ENCODE measurements at regions not wholly inside any gene's neighbourhood (a gene's known extent, or its start where the extent isn't known, plus 50 kb on each side); places are given as distances from the start of the nearest gene placed in this dataset.

DNA sequence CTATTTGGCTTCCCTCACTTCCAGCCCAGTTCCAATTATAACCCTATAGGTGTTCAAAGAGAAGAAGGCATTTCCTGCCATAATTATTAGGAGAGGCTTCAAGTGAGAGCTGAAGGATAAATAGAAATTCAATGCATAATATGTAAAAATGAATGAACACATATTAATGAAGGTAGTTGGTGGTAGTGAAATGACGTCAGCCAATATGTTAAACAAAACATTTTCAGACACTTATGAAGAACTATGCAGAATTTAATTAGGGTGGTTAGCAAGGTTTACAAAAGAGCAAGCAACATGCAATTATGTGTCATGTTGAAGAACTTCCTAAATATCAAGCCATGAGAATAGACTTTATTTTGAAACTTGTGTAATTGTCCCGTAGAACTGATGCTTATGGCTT is 858.8 kb upstream of the DDX18 start (continued):
- TF ChIP-seq, protein P1, sequence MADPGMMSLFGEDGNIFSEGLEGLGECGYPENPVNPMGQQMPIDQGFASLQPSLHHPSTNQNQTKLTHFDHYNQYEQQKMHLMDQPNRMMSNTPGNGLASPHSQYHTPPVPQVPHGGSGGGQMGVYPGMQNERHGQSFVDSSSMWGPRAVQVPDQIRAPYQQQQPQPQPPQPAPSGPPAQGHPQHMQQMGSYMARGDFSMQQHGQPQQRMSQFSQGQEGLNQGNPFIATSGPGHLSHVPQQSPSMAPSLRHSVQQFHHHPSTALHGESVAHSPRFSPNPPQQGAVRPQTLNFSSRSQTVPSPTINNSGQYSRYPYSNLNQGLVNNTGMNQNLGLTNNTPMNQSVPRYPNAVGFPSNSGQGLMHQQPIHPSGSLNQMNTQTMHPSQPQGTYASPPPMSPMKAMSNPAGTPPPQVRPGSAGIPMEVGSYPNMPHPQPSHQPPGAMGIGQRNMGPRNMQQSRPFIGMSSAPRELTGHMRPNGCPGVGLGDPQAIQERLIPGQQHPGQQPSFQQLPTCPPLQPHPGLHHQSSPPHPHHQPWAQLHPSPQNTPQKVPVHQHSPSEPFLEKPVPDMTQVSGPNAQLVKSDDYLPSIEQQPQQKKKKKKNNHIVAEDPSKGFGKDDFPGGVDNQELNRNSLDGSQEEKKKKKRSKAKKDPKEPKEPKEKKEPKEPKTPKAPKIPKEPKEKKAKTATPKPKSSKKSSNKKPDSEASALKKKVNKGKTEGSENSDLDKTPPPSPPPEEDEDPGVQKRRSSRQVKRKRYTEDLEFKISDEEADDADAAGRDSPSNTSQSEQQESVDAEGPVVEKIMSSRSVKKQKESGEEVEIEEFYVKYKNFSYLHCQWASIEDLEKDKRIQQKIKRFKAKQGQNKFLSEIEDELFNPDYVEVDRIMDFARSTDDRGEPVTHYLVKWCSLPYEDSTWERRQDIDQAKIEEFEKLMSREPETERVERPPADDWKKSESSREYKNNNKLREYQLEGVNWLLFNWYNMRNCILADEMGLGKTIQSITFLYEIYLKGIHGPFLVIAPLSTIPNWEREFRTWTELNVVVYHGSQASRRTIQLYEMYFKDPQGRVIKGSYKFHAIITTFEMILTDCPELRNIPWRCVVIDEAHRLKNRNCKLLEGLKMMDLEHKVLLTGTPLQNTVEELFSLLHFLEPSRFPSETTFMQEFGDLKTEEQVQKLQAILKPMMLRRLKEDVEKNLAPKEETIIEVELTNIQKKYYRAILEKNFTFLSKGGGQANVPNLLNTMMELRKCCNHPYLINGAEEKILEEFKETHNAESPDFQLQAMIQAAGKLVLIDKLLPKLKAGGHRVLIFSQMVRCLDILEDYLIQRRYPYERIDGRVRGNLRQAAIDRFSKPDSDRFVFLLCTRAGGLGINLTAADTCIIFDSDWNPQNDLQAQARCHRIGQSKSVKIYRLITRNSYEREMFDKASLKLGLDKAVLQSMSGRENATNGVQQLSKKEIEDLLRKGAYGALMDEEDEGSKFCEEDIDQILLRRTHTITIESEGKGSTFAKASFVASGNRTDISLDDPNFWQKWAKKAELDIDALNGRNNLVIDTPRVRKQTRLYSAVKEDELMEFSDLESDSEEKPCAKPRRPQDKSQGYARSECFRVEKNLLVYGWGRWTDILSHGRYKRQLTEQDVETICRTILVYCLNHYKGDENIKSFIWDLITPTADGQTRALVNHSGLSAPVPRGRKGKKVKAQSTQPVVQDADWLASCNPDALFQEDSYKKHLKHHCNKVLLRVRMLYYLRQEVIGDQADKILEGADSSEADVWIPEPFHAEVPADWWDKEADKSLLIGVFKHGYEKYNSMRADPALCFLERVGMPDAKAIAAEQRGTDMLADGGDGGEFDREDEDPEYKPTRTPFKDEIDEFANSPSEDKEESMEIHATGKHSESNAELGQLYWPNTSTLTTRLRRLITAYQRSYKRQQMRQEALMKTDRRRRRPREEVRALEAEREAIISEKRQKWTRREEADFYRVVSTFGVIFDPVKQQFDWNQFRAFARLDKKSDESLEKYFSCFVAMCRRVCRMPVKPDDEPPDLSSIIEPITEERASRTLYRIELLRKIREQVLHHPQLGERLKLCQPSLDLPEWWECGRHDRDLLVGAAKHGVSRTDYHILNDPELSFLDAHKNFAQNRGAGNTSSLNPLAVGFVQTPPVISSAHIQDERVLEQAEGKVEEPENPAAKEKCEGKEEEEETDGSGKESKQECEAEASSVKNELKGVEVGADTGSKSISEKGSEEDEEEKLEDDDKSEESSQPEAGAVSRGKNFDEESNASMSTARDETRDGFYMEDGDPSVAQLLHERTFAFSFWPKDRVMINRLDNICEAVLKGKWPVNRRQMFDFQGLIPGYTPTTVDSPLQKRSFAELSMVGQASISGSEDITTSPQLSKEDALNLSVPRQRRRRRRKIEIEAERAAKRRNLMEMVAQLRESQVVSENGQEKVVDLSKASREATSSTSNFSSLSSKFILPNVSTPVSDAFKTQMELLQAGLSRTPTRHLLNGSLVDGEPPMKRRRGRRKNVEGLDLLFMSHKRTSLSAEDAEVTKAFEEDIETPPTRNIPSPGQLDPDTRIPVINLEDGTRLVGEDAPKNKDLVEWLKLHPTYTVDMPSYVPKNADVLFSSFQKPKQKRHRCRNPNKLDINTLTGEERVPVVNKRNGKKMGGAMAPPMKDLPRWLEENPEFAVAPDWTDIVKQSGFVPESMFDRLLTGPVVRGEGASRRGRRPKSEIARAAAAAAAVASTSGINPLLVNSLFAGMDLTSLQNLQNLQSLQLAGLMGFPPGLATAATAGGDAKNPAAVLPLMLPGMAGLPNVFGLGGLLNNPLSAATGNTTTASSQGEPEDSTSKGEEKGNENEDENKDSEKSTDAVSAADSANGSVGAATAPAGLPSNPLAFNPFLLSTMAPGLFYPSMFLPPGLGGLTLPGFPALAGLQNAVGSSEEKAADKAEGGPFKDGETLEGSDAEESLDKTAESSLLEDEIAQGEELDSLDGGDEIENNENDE (IDR thresholded peaks at IDR 0.05; ENCODE audit: insufficient replicate concordance, low read length), result no peak
- TF ChIP-seq SP2 (IDR thresholded peaks at IDR 0.05; ENCODE audit: low read length), result no peak
- TF ChIP-seq CREB1 (IDR thresholded peaks at IDR 0.05), result no peak
- no peak for TF ChIP-seq RXRA (IDR thresholded peaks at IDR 0.05; ENCODE audit: insufficient read depth, low read depth, low read length)
- TF ChIP-seq NRF1 (IDR thresholded peaks at IDR 0.05; ENCODE audit: low read depth, low read length), result no peak
